ENCODE measurements at regions not wholly inside any gene's neighbourhood (a gene's known extent, or its start where the extent isn't known, plus 50 kb on each side); places are given as distances from the start of the nearest gene placed in this dataset.

DNA sequence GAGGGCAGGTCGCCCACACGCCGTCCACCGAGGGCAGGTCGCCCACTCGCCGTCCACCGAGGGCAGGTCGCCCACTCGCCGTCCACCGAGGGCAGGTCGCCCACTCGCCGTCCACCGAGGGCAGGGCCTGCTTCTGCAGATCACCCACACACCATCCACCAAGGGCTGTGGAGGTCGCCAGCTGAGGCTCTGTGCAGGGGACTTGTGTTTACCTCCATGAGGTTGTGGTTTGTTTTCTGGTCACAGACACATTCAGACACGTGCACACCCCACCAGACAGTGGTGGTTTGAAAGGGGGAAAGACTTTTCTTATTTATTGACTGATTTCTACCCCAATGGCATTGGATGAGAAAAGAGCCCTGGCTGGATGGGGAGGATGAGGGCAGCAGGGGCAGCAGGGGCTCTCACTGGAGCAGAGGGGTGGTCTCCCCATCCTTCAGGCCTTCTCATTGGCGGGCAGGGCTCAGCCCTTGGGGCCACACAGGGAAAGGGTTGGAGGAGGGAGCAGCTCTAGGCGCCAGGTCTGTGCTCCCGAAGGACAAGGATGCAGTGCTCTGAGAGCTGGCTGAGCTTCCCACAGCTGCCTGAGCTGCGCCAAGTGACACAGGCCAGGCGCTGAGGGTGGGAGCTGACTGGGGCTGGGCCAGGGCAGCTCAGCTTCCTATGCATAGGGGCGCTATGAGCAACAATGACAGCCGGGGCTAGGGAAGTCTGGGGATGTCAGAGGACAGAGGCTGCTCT lies 252.6 kb upstream of the B3GAT1 start:
- intact Hi-C loops (cut with DNase I): no loop called here
- TF ChIP-seq, protein P1, sequence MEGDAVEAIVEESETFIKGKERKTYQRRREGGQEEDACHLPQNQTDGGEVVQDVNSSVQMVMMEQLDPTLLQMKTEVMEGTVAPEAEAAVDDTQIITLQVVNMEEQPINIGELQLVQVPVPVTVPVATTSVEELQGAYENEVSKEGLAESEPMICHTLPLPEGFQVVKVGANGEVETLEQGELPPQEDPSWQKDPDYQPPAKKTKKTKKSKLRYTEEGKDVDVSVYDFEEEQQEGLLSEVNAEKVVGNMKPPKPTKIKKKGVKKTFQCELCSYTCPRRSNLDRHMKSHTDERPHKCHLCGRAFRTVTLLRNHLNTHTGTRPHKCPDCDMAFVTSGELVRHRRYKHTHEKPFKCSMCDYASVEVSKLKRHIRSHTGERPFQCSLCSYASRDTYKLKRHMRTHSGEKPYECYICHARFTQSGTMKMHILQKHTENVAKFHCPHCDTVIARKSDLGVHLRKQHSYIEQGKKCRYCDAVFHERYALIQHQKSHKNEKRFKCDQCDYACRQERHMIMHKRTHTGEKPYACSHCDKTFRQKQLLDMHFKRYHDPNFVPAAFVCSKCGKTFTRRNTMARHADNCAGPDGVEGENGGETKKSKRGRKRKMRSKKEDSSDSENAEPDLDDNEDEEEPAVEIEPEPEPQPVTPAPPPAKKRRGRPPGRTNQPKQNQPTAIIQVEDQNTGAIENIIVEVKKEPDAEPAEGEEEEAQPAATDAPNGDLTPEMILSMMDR (IDR thresholded peaks at IDR 0.05): no peak
- TF ChIP-seq POLR2A (IDR thresholded peaks at IDR 0.05): no peak
- Histone ChIP-seq H3K4me3 (no peak overlapping the region), H3K4me1 (no peaks in the 10 kb centered on the region), H3K27me3 (peaks cover 0 to 58% (median 6%) of the 10 kb centered on the region in 9 donors), H3K9me3 (peaks cover 0 to 2% (median 0%) of the 10 kb centered on the region in 12 donors), H3K27ac (no peak overlapping the region), H3K36me3 (no peaks in the 10 kb centered on the region)
- ATAC-seq (no peak), DNase-seq (no peak)
- 84 to 86% (median 85%) methylated on average over 21 to 25 of the region's 25 CpGs for whole genome bisulfite sequencing, 4 donors

DNA sequence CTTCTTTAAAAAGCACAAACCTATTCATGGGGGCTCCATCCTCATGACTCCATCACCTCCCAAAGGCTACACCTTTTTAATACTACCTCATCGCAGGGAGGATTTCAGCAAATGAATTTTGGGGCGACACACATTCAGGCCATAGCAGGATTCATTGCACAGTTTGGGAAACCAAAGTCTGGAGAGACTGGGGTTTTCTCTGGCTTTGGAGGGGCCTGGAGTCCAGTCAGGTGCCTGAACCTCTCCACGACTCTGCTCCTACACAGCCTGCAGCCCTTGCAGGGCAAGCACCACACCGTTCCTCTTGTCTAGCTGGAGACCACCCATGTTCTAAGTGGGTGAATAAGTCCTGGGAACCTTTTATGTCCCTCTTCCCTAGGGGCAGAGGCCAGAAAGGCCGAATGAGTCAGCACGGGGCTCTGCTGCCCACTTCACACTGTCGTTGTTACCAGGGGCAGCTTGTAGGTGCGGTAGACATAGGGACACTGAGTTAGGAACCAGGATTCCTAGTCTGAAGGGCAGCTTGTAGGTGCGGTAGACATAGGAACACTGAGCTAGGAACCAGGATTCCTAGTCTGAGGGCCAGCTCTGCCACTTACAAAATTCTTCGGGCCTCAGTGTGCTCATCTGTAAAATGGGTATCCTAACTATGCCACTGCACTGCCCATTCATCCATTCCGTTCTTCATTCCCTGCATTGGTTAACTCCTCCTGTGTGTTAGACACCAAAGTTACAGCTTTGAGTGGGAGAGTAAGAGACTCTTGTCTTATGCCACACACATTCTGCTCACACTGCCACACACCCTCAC lies 251.7 kb upstream of the B3GAT1 start:
- H3K27ac ChIP-seq: no peak overlapping the region
- H3K4me1 ChIP-seq: no peaks in the 10 kb centered on the region
- ATAC-seq (no peak), DNase-seq (no peak)
- H3K9me3 ChIP-seq: peaks cover 0 to 2% (median 0%) of the 10 kb centered on the region in 12 donors
- no peak for TF ChIP-seq POLR2A (IDR thresholded peaks at IDR 0.05)
- TF ChIP-seq, protein P1 (IDR thresholded peaks at IDR 0.05): no peak
- 79 to 88% (median 82%) methylated on average over 11 of the region's 11 CpGs for WGBS, 4 donors
- H3K4me3 ChIP-seq: no peak overlapping the region
- peaks cover 0 to 49% (median 5%) of the 10 kb centered on the region in 9 donors for H3K27me3 ChIP-seq
- no peaks in the 10 kb centered on the region for H3K36me3 ChIP-seq
- intact Hi-C loops (cut with DNase I): no loop called here

GRCh38 chr11:134662629-134663360 lies 250.8 kb upstream of the B3GAT1 start:
- 65 to 76% (median 72%) methylated on average over 4 to 5 of the region's 5 CpGs for WGBS, 4 donors
- peaks cover 0 to 2% (median 0%) of the 10 kb centered on the region in 12 donors for H3K9me3 ChIP-seq
- H3K4me1 ChIP-seq: no peaks in the 10 kb centered on the region
- TF ChIP-seq, protein P1 (IDR thresholded peaks at IDR 0.05): no peak
- TF ChIP-seq POLR2A (IDR thresholded peaks at IDR 0.05): no peak
- no peak for DNase-seq
- peaks cover 0 to 40% (median 6%) of the 10 kb centered on the region in 9 donors for H3K27me3 ChIP-seq
- intact Hi-C loops (cut with DNase I): no loop called here
- ATAC-seq: no peak
- no peaks in the 10 kb centered on the region for H3K36me3 ChIP-seq
- H3K4me3 ChIP-seq: no peak overlapping the region
- no peak overlapping the region for H3K27ac ChIP-seq

DNA sequence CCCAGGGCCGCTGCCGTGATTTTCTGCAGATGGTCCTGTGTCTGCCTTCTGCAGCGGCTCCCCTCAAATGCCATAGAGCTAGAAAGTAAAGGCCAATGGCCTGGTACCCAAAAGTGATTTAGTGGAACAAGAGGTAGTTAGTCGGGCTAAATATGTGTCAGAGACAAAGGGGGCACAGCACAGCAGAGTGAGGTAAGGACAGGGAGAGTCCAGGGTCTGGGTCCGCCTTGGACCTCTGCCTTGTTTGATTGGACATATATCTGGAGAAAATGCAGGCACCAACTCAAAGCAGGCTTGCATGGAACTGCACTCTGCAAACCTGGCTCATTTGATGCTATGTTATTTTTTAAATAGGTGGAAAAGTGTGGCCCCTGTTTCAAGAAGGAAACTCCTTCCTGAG lies 249.6 kb upstream of the B3GAT1 start:
- ATAC-seq: no peak
- H3K27ac ChIP-seq: no peak overlapping the region
- DNase-seq: no peak
- H3K4me1 ChIP-seq: no peaks in the 10 kb centered on the region
- H3K4me3 ChIP-seq: no peak overlapping the region
- TF ChIP-seq, protein P1 (IDR thresholded peaks at IDR 0.05): no peak
- no peak for TF ChIP-seq POLR2A (IDR thresholded peaks at IDR 0.05)
- WGBS, 4 donors: 78 to 93% (median 81%) methylated on average over 5 of the region's 5 CpGs
- peaks cover 0 to 2% (median 0%) of the 10 kb centered on the region in 12 donors for H3K9me3 ChIP-seq
- intact Hi-C loops (cut with DNase I): no loop called here
- peaks cover 0 to 29% (median 4%) of the 10 kb centered on the region in 9 donors for H3K27me3 ChIP-seq
- H3K36me3 ChIP-seq: no peaks in the 10 kb centered on the region

All from heart left ventricle (tissue), 16 donors.